ENCODE measurements at regions not wholly inside any gene's neighbourhood (a gene's known extent, or its start where the extent isn't known, plus 50 kb on each side); places are given as distances from the start of the nearest gene placed in this dataset.

DNA sequence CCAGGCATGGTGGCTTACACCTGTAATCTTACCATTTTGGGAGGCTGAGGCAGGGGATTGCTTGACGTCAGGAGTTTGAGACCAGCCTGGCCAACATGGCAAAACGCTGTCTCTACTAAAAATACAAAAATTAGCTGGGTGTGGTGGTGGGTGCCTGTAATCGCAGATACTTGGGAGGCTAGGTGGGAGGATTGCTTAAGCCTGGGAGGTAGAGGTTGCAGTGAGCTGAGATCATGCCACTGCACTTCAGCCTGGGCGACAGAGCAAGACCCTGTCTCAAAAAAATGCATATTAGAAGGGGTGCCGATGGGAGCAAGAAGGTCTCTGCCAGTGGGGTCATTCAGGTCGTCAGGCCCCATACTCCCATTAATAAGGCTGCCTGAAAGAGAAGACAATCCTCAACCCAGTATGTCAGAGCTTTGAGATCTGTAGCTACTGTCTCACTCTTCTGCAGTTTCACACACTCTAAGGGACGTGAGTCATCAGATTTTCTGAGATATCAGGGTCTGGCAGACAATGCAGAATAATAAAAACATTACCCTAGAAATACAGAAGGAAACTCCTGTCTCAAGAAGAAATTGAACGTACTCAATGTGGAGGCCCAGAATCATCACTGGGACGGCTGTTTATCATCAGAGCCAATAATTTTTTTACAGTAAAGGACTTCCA is 176.7 kb upstream of the FAT1 start:
- H2AFZ ChIP-seq (ENCODE audit: low read length), result no peak overlapping the region
- TF ChIP-seq, protein P1, sequence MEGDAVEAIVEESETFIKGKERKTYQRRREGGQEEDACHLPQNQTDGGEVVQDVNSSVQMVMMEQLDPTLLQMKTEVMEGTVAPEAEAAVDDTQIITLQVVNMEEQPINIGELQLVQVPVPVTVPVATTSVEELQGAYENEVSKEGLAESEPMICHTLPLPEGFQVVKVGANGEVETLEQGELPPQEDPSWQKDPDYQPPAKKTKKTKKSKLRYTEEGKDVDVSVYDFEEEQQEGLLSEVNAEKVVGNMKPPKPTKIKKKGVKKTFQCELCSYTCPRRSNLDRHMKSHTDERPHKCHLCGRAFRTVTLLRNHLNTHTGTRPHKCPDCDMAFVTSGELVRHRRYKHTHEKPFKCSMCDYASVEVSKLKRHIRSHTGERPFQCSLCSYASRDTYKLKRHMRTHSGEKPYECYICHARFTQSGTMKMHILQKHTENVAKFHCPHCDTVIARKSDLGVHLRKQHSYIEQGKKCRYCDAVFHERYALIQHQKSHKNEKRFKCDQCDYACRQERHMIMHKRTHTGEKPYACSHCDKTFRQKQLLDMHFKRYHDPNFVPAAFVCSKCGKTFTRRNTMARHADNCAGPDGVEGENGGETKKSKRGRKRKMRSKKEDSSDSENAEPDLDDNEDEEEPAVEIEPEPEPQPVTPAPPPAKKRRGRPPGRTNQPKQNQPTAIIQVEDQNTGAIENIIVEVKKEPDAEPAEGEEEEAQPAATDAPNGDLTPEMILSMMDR (IDR thresholded peaks at IDR 0.05; ENCODE audit: extremely low read depth, low read depth, low read length), result no peak
- peak overlapping the region; percentile 5 for H3K4me2 ChIP-seq (ENCODE audit: insufficient read depth, low read length)

DNA sequence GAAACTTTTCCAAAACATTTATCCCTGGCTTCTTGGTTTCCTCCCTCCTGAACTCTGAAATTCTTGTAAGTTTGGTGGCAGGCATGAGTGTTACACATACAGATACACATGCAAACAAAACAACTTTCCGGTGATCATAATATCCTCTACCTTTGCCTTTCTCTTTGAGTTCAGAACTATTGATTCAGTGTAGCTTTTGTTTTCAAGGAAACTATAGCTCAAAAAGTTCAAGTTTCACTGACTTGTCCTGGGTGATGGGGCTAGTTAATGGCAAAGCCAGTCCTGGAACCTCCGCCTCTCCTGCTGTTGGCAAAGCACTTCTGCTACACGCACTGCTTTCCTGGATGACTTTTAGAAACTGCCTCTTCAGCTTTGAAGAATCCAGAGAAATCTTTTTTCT is 177.3 kb upstream of the FAT1 start:
- Histone ChIP-seq H3K27ac (ENCODE audit: low read depth, low read length) (peak overlapping the region; percentile 75), H4K20me1 (ENCODE audit: insufficient read depth, low read length) (no peaks in the 10 kb centered on the region), H3K27me3 (ENCODE audit: insufficient read depth, low read length) (no peaks in the 10 kb centered on the region), H3K4me2 (ENCODE audit: insufficient read depth, low read length) (peak overlapping the region; percentile 5), H3K4me3 (ENCODE audit: insufficient read depth, low read length) (no peak overlapping the region), H3K36me3 (ENCODE audit: insufficient read depth, low read length) (no peaks in the 10 kb centered on the region), H3K79me2 (ENCODE audit: insufficient read depth, low read length) (no peaks in the 10 kb centered on the region), H3K9me3 (ENCODE audit: low read depth, low read length) (no peaks in the 10 kb centered on the region), H3K4me1 (ENCODE audit: insufficient read depth, low read length) (peaks cover 32% of the 10 kb centered on the region), H2AFZ (ENCODE audit: low read length) (no peak overlapping the region)
- DNase-seq (ENCODE audit: insufficient read length, low spot score, missing footprints), result no peak
- TF ChIP-seq, protein P1 (IDR thresholded peaks at IDR 0.05; ENCODE audit: extremely low read depth, low read depth, low read length), result no peak

More for the DNA sequence above, 176.7 kb upstream of the FAT1 start:
- peak; percentile 87 for DNase-seq (ENCODE audit: insufficient read length, low spot score, missing footprints)
- no peaks in the 10 kb centered on the region for H3K36me3 ChIP-seq (ENCODE audit: insufficient read depth, low read length)
- no peaks in the 10 kb centered on the region for H3K79me2 ChIP-seq (ENCODE audit: insufficient read depth, low read length)
- no peaks in the 10 kb centered on the region for H3K27me3 ChIP-seq (ENCODE audit: insufficient read depth, low read length)
- peak overlapping the region; percentile 75 for H3K27ac ChIP-seq (ENCODE audit: low read depth, low read length)
- H3K9me3 ChIP-seq (ENCODE audit: low read depth, low read length), result no peaks in the 10 kb centered on the region
- peaks cover 32% of the 10 kb centered on the region for H3K4me1 ChIP-seq (ENCODE audit: insufficient read depth, low read length)
- H3K4me3 ChIP-seq (ENCODE audit: insufficient read depth, low read length), result no peak overlapping the region
- no peaks in the 10 kb centered on the region for H4K20me1 ChIP-seq (ENCODE audit: insufficient read depth, low read length)

GRCh38 chr4:186901850-186902249 is 178.2 kb upstream of the FAT1 start:
- TF ChIP-seq, protein P1 (IDR thresholded peaks at IDR 0.05; ENCODE audit: extremely low read depth, low read depth, low read length), result no peak
- Histone ChIP-seq H2AFZ (ENCODE audit: low read length) (no peak overlapping the region), H3K36me3 (ENCODE audit: insufficient read depth, low read length) (no peaks in the 10 kb centered on the region), H3K4me1 (ENCODE audit: insufficient read depth, low read length) (peaks cover 32% of the 10 kb centered on the region), H3K4me3 (ENCODE audit: insufficient read depth, low read length) (no peak overlapping the region), H3K79me2 (ENCODE audit: insufficient read depth, low read length) (no peaks in the 10 kb centered on the region), H3K27ac (ENCODE audit: low read depth, low read length) (no peak overlapping the region), H3K9me3 (ENCODE audit: low read depth, low read length) (no peaks in the 10 kb centered on the region), H4K20me1 (ENCODE audit: insufficient read depth, low read length) (no peaks in the 10 kb centered on the region), H3K4me2 (ENCODE audit: insufficient read depth, low read length) (no peak overlapping the region), H3K27me3 (ENCODE audit: insufficient read depth, low read length) (no peaks in the 10 kb centered on the region)
- no peak for DNase-seq (ENCODE audit: insufficient read length, low spot score, missing footprints)

DNA sequence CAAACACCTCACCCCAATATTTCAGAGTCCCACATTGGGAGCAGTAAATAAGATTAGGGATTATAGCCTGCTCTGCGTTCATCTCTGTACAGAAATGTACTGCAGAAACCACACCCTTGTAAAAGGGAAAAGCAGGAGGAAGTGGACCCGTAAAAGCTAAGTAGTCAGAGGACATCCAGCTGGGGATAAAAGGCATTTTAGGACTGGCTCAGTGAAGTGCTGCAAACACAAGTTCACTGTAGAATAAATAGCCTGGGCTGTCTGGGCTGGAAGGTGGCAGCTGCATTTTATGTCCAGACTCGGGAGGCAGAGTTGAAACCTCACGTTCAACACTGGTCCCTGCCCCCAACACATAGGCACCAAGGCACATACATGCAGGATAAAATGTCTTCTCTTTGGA is 178.7 kb upstream of the FAT1 start:
- H3K27ac ChIP-seq (ENCODE audit: low read depth, low read length), result no peak overlapping the region
- no peaks in the 10 kb centered on the region for H3K27me3 ChIP-seq (ENCODE audit: insufficient read depth, low read length)
- TF ChIP-seq, protein P1 (IDR thresholded peaks at IDR 0.05; ENCODE audit: extremely low read depth, low read depth, low read length), result no peak
- no peak overlapping the region for H3K4me3 ChIP-seq (ENCODE audit: insufficient read depth, low read length)
- no peaks in the 10 kb centered on the region for H3K79me2 ChIP-seq (ENCODE audit: insufficient read depth, low read length)
- peak overlapping the region; percentile 25 for H2AFZ ChIP-seq (ENCODE audit: low read length)
- peaks cover 32% of the 10 kb centered on the region for H3K4me1 ChIP-seq (ENCODE audit: insufficient read depth, low read length)
- no peak overlapping the region for H3K4me2 ChIP-seq (ENCODE audit: insufficient read depth, low read length)
- H3K36me3 ChIP-seq (ENCODE audit: insufficient read depth, low read length), result no peaks in the 10 kb centered on the region
- H4K20me1 ChIP-seq (ENCODE audit: insufficient read depth, low read length), result no peaks in the 10 kb centered on the region
- no peaks in the 10 kb centered on the region for H3K9me3 ChIP-seq (ENCODE audit: low read depth, low read length)
- peak; percentile 66 for DNase-seq (ENCODE audit: insufficient read length, low spot score, missing footprints)
